ENCODE measurements at regions not wholly inside any gene's neighbourhood (a gene's known extent, or its start where the extent isn't known, plus 50 kb on each side); places are given as distances from the start of the nearest gene placed in this dataset.

- DNase-seq (ENCODE audit: low spot score), result no peak
These were observed 118.9 kb downstream of the IRS1 start for GRCh38 chr2:226680719-226681118.

GRCh38 chr2:226679389-226680065 lies 120.1 kb downstream of the IRS1 start:
- no peak for DNase-seq (ENCODE audit: low spot score)

- DNase-seq (ENCODE audit: low spot score), result no peak
These were observed 121.2 kb downstream of the IRS1 start for GRCh38 chr2:226678422-226678821.

- DNase-seq (ENCODE audit: low spot score), result no peak
These were observed 122.5 kb downstream of the IRS1 start for GRCh38 chr2:226677080-226677479.

GRCh38 chr2:226676618-226677017 lies 123.0 kb downstream of the IRS1 start:
- no peak for DNase-seq (ENCODE audit: low spot score)

- no peak for DNase-seq (ENCODE audit: low spot score)
These were observed 125.5 kb downstream of the IRS1 start for GRCh38 chr2:226674123-226674522.

- peak; percentile 100 for DNase-seq (ENCODE audit: low spot score)
These were observed 126.3 kb downstream of the IRS1 start for GRCh38 chr2:226673314-226673723.

GRCh38 chr2:226671141-226671676 lies 128.4 kb downstream of the IRS1 start:
- no peak for DNase-seq (ENCODE audit: low spot score)

GRCh38 chr2:226669905-226670304 lies 129.7 kb downstream of the IRS1 start:
- no peak for DNase-seq (ENCODE audit: low spot score)

- no peak for DNase-seq (ENCODE audit: low spot score)
These were observed 130.4 kb downstream of the IRS1 start for GRCh38 chr2:226669249-226669648.

- DNase-seq (ENCODE audit: low spot score), result no peak
These were observed 131.9 kb downstream of the IRS1 start for GRCh38 chr2:226667736-226668135.

GRCh38 chr2:226665306-226665831 lies 134.3 kb downstream of the IRS1 start:
- no peak for DNase-seq (ENCODE audit: low spot score)

- DNase-seq (ENCODE audit: low spot score), result no peak
These were observed 135.0 kb downstream of the IRS1 start for GRCh38 chr2:226664661-226665060.

- peak; percentile 50 for DNase-seq (ENCODE audit: low spot score)
These were observed 135.5 kb downstream of the IRS1 start for GRCh38 chr2:226664140-226664539.

- DNase-seq (ENCODE audit: low spot score), result peak; percentile 99
These were observed 137.7 kb downstream of the IRS1 start for GRCh38 chr2:226661789-226662545.

- DNase-seq (ENCODE audit: low spot score), result peak; percentile 68
These were observed 139.1 kb downstream of the IRS1 start for GRCh38 chr2:226660526-226660925.

GRCh38 chr2:226660124-226660523 lies 139.5 kb downstream of the IRS1 start:
- DNase-seq (ENCODE audit: low spot score), result no peak

GRCh38 chr2:226659410-226659809 lies 140.2 kb downstream of the IRS1 start:
- no peak for DNase-seq (ENCODE audit: low spot score)

GRCh38 chr2:226658555-226658954 lies 141.1 kb downstream of the IRS1 start:
- no peak for DNase-seq (ENCODE audit: low spot score)

- no peak for DNase-seq (ENCODE audit: low spot score)
These were observed 142.1 kb downstream of the IRS1 start for GRCh38 chr2:226657340-226658053.

GRCh38 chr2:226656367-226656766 lies 143.3 kb downstream of the IRS1 start:
- no peak for DNase-seq (ENCODE audit: low spot score)

- DNase-seq (ENCODE audit: low spot score), result no peak
These were observed 143.7 kb downstream of the IRS1 start for GRCh38 chr2:226655871-226656270.
